Stromal cell of bone marrow (primary cell): ENCODE measurements at regions not wholly inside any gene's neighbourhood (a gene's known extent, or its start where the extent isn't known, plus 50 kb on each side); places are given as distances from the start of the nearest gene placed in this dataset.
"Not testable (repeated sequence)": the region's sequence is repeated elsewhere in the genome, so short reads cannot be mapped to it uniquely, and the experiment has no call there.

Experiments
- DNase-seq: peaks from one replicate; pipeline ENCODE4 v3.0.0-alpha.2; 2012; ENCODE audit warnings: low read depth

GRCh38 chr7:55261386-55261770 lies 103.8 kb upstream of the LANCL2 start:
- DNase-seq = no peak

GRCh38 chr7:55265328-55265727 lies 99.8 kb upstream of the LANCL2 start:
- not testable (repeated sequence) for DNase-seq

- no peak for DNase-seq
Measured at GRCh38 chr7:55265836-55266642, 99.1 kb upstream of the LANCL2 start.

- DNase-seq = no peak
Measured at GRCh38 chr7:55271069-55271626, 94.0 kb upstream of the LANCL2 start.

GRCh38 chr7:55271661-55272060 lies 93.5 kb upstream of the LANCL2 start:
- DNase-seq = no peak

- DNase-seq = no peak
Measured at GRCh38 chr7:55272328-55272727, 92.8 kb upstream of the LANCL2 start.

- no peak for DNase-seq
Measured at GRCh38 chr7:55273186-55273980, 91.8 kb upstream of the LANCL2 start.

- DNase-seq = no peak
Measured at GRCh38 chr7:55274156-55274555, 91.0 kb upstream of the LANCL2 start.

- no peak for DNase-seq
Measured at GRCh38 chr7:55275291-55276200, 89.6 kb upstream of the LANCL2 start.

- no peak for DNase-seq
Measured at GRCh38 chr7:55276572-55277295, 88.4 kb upstream of the LANCL2 start.

GRCh38 chr7:55277916-55278315 lies 87.2 kb upstream of the LANCL2 start:
- DNase-seq = no peak

- no peak for DNase-seq
Measured at GRCh38 chr7:55278321-55278720, 86.8 kb upstream of the LANCL2 start.

GRCh38 chr7:55279080-55279845 lies 85.9 kb upstream of the LANCL2 start:
- DNase-seq = no peak

GRCh38 chr7:55280031-55280454 lies 85.1 kb upstream of the LANCL2 start:
- peak; percentile 53 for DNase-seq

GRCh38 chr7:55285665-55286064 lies 79.5 kb upstream of the LANCL2 start:
- no peak for DNase-seq

- DNase-seq = no peak
Measured at GRCh38 chr7:55286666-55287065, 78.5 kb upstream of the LANCL2 start.

GRCh38 chr7:55288070-55288824 lies 76.9 kb upstream of the LANCL2 start:
- DNase-seq = peak; percentile 19

GRCh38 chr7:55296070-55296469 lies 69.1 kb upstream of the LANCL2 start:
- no peak for DNase-seq

GRCh38 chr7:55299273-55299967 lies 65.7 kb upstream of the LANCL2 start:
- no peak for DNase-seq
